ENCODE measurements at regions not wholly inside any gene's neighbourhood (a gene's known extent, or its start where the extent isn't known, plus 50 kb on each side); places are given as distances from the start of the nearest gene placed in this dataset.
"Not testable (repeated sequence)": the region's sequence is repeated elsewhere in the genome, so short reads cannot be mapped to it uniquely, and the experiment has no call there.

DNA sequence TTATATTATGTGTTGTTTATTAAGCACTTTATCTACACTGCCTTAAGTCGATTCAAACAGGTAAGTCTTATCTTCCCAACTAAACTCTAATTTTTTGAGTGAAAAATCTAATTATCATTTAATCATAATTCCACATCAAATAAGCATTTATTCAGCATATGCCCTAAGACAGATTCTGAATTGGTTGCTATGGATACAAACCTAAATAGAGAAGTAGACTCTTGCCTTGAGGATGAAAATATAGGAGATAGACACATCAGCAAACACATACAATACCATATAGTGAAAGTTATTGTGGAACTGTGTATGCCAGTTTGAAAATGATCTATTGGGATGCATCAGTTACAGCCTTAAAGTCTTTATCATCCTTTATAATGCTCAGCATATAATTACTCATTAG lies 1679.9 kb downstream of the SLITRK1 start:
- no peak for DNase-seq (ENCODE audit: low read depth)
- Histone ChIP-seq H3K4me1 (ENCODE audit: control insufficient read depth, insufficient read depth, low read length) (no peaks in the 10 kb centered on the region), H3K27me3 (replicated peaks; ENCODE audit: control insufficient read depth, insufficient read depth, low read length) (no peaks in the 10 kb centered on the region), H3K36me3 (ENCODE audit: control insufficient read depth, insufficient read depth, low read length, severe bottlenecking) (no peaks in the 10 kb centered on the region), H3K9ac (ENCODE audit: low read length) (no peak overlapping the region), H3K4me3 (ENCODE audit: low read length) (no peak overlapping the region), H3K9me3 (ENCODE audit: control insufficient read depth, low read length) (peaks cover 5% of the 10 kb centered on the region)

DNA sequence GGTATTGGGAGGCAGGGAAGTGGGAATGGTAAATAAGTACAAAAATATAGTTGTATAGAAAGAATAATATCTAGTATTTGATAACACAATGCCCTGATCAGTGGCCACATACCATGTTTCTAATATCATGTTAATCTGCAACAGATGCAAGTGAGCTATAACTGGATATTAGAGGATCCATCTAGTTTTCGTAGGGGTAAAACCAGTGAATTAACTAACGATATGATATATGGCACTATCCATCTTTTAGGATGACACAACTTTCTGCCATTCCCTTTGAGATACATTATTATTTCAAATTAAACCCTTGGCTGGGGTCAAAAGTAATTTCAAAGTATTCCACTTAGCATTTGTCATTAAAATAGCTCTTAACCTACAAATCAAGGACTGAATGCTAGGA lies 1686.2 kb downstream of the SLITRK1 start:
- Histone ChIP-seq H3K9me3 (ENCODE audit: control insufficient read depth, low read length) (no peaks in the 10 kb centered on the region), H3K36me3 (ENCODE audit: control insufficient read depth, insufficient read depth, low read length, severe bottlenecking) (no peaks in the 10 kb centered on the region), H3K4me3 (ENCODE audit: low read length) (no peak overlapping the region), H3K4me1 (ENCODE audit: control insufficient read depth, insufficient read depth, low read length) (no peaks in the 10 kb centered on the region), H3K9ac (ENCODE audit: low read length) (no peak overlapping the region), H3K27me3 (replicated peaks; ENCODE audit: control insufficient read depth, insufficient read depth, low read length) (no peaks in the 10 kb centered on the region)
- no peak for DNase-seq (ENCODE audit: low read depth)

DNA sequence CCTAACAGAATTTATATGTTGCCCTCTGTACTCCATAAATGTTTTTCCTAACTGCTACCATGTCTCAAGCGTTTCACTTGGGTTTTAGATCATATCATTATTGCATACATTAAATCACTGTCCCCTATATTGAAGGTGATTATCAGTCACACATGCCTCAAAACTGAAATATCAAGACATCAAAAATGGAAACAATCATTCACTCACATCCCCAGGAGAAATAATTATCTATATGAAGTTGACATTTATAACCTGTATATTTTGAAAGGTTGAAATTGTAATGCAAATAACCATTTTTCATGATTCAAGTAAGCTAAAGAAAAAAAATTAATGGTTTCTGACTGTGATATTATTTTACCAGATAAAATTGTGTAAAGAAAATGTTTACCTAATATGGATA lies 1695.0 kb downstream of the SLITRK1 start:
- Histone ChIP-seq H3K9me3 (ENCODE audit: control insufficient read depth, low read length) (no peaks in the 10 kb centered on the region), H3K27me3 (replicated peaks; ENCODE audit: control insufficient read depth, insufficient read depth, low read length) (no peaks in the 10 kb centered on the region), H3K36me3 (ENCODE audit: control insufficient read depth, insufficient read depth, low read length, severe bottlenecking) (no peaks in the 10 kb centered on the region), H3K9ac (ENCODE audit: low read length) (no peak overlapping the region), H3K4me3 (ENCODE audit: low read length) (no peak overlapping the region), H3K4me1 (ENCODE audit: control insufficient read depth, insufficient read depth, low read length) (no peaks in the 10 kb centered on the region)
- no peak for DNase-seq (ENCODE audit: low read depth)

DNA sequence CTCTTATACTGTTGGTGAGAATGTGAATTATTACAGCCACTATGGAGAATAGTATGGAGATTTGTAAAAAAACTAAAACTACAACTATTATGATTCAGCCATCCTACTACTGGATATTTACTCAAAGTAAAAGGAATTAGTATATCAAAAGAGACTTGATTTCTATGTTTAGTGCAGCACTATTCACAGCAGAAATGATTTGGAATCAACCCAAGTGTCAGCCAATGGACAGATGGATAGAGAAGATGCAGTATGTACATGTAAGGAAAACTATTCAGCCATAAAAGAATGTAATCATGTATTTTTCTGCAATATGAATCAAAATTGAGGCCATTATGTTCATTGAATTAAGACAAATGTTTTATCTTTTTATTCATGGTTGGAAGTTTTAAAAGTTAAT lies 1705.5 kb downstream of the SLITRK1 start:
- no peak for DNase-seq (ENCODE audit: low read depth)
- Histone ChIP-seq H3K4me3 (ENCODE audit: low read length) (no peak overlapping the region), H3K27me3 (replicated peaks; ENCODE audit: control insufficient read depth, insufficient read depth, low read length) (no peaks in the 10 kb centered on the region), H3K36me3 (ENCODE audit: control insufficient read depth, insufficient read depth, low read length, severe bottlenecking) (no peaks in the 10 kb centered on the region), H3K9ac (ENCODE audit: low read length) (no peak overlapping the region), H3K9me3 (ENCODE audit: control insufficient read depth, low read length) (no peaks in the 10 kb centered on the region), H3K4me1 (ENCODE audit: control insufficient read depth, insufficient read depth, low read length) (no peaks in the 10 kb centered on the region)

DNA sequence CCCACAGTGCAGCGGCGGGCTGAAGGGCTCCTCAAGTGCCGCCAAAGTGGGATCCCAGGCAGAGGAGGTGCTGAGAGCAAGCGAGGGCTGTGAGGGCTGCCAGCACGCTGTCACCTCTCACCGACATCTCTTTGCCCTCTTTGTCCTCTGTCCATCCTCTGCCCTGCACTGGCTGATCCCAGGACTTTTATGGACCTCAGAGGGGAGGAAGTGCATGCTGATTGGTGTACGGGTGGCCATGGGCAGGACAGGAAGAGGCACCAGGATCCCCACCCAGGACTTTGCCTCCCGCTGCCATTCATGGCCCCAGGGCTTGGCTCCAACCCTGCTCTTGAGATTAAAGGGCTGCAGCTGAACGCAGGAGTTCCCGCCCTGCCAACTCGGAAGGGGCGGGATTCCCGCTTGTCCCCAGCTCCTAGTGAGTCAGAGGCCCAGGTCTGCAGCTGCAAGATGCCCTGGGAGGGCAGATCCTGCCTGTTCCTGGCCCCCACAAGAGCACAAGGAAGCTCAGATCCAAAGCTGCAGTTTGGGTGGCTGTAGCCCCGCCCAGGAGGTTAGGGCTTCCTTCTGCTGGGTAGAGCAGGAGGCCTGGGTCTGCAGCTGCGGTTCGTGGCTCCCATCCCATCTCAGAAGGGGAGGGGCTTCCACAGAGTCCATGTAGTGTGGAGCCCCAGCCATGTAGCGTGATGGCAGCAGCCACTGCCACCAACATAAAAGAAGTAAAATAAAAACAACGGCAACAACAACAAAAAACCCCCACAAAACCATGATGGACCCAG lies 1716.7 kb downstream of the SLITRK1 start:
- H3K9me3 ChIP-seq (ENCODE audit: control insufficient read depth, low read length), result no peaks in the 10 kb centered on the region
- no peak overlapping the region for H3K4me3 ChIP-seq (ENCODE audit: low read length)

DNA sequence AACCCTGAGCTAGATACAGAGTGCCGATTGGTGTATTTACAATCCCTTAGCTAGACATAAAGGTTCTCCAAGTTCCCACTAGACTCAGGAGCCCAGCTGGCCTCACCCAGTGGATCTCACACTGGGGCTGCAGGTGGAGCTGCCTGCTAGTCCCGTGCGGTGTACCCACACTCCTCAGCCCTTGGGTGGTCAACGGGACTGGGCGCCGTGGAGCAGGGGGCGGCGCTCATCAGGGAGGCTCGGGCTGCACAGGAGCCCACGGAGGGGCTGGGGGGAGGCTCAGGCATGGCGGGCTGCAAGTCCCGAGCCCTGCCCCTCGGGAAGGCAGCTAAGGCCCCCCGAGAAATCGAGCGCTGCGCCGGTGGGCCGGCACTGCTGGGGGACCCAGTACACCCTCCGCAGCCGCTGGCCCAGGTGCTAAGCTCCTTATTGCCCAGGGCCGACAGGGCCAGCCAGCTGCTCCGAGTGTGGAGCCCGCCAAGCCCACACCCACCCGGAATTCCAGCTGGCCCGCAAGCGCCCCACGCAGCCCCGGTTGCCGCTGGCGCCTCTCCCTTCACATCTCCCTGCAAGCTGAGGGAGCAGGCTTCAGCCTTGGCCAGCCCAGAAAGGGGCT lies 1717.4 kb downstream of the SLITRK1 start:
- H3K9me3 ChIP-seq (ENCODE audit: control insufficient read depth, low read length); DNase-seq (ENCODE audit: low read depth); H3K36me3 ChIP-seq (ENCODE audit: control insufficient read depth, insufficient read depth, low read length, severe bottlenecking); H3K27me3 ChIP-seq (replicated peaks; ENCODE audit: control insufficient read depth, insufficient read depth, low read length); H3K9ac ChIP-seq (ENCODE audit: low read length); H3K4me1 ChIP-seq (ENCODE audit: control insufficient read depth, insufficient read depth, low read length); H3K4me3 ChIP-seq (ENCODE audit: low read length): not testable (repeated sequence)

More for the DNA sequence above, 1716.7 kb downstream of the SLITRK1 start:
- Histone ChIP-seq H3K36me3 (ENCODE audit: control insufficient read depth, insufficient read depth, low read length, severe bottlenecking) (no peaks in the 10 kb centered on the region), H3K9ac (ENCODE audit: low read length) (no peak overlapping the region), H3K27me3 (replicated peaks; ENCODE audit: control insufficient read depth, insufficient read depth, low read length) (no peaks in the 10 kb centered on the region), H3K4me1 (ENCODE audit: control insufficient read depth, insufficient read depth, low read length) (no peaks in the 10 kb centered on the region)
- no peak for DNase-seq (ENCODE audit: low read depth)

DNA sequence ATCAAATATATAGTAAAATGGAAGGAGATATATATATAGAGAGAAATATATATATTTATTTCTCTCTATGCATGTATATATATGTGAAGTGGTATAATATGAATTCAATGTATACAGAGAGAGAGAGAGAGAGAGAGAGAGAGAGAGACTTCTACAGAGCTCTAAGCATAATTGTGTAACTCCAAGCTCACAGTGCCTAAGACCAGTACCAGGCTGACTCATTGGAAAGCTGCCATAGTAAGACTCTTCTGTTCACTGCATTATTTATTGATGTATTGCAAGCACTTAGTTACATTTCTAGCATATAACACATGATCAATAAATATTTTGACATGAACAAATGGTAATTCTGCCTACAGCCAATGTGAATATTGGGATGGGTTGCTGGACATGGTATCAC lies 1734.7 kb downstream of the SLITRK1 start:
- Histone ChIP-seq H3K9ac (ENCODE audit: low read length) (no peak overlapping the region), H3K9me3 (ENCODE audit: control insufficient read depth, low read length) (no peaks in the 10 kb centered on the region), H3K4me3 (ENCODE audit: low read length) (no peak overlapping the region), H3K27me3 (replicated peaks; ENCODE audit: control insufficient read depth, insufficient read depth, low read length) (no peaks in the 10 kb centered on the region), H3K4me1 (ENCODE audit: control insufficient read depth, insufficient read depth, low read length) (no peaks in the 10 kb centered on the region), H3K36me3 (ENCODE audit: control insufficient read depth, insufficient read depth, low read length, severe bottlenecking) (no peaks in the 10 kb centered on the region)
- DNase-seq (ENCODE audit: low read depth), result peak; percentile 4

DNA sequence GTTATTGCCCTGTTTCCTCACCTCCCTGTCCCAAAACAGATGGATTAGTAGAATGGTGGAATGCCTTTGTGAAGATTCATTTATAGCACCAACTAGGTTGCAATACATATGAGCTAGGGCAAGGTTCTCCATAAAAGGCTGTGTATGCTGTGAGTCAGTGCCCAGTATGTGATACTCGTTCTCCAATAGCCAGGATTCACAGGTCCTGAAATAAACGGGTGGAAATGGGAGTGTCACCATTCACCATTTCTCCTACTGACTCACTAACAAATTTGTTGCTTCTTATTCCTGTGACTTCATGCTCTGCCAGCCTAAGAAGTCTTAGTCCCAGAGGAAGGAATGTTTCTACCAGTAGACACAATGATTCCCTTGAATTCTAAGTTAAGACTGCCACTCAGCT lies 1745.4 kb downstream of the SLITRK1 start:
- no peak for DNase-seq (ENCODE audit: low read depth)
- no peaks in the 10 kb centered on the region for H3K27me3 ChIP-seq (replicated peaks; ENCODE audit: control insufficient read depth, insufficient read depth, low read length)
- H3K9me3 ChIP-seq (ENCODE audit: control insufficient read depth, low read length), result no peaks in the 10 kb centered on the region
- no peak overlapping the region for H3K9ac ChIP-seq (ENCODE audit: low read length)
- H3K4me1 ChIP-seq (ENCODE audit: control insufficient read depth, insufficient read depth, low read length), result no peaks in the 10 kb centered on the region
- no peaks in the 10 kb centered on the region for H3K36me3 ChIP-seq (ENCODE audit: control insufficient read depth, insufficient read depth, low read length, severe bottlenecking)
- H3K4me3 ChIP-seq (ENCODE audit: low read length), result no peak overlapping the region

DNA sequence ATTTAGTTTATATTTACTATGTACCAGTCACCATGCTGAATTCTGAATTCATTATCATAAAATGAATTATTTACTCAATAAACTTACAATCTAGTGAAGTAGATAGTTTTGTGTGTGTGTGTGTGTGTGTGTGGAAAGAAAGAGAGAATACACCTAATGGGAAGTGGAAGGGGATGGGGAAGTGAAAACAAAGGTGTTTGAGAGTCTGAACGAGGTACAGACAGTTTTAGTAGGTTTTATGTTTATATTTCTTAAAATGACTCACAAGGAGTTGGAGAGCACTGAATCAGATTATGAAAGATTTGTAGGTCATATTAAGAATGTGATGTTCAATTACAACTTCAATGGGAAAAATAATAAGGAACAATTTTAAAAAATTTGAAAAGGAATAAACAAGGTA lies 1753.0 kb downstream of the SLITRK1 start:
- Histone ChIP-seq H3K36me3 (ENCODE audit: control insufficient read depth, insufficient read depth, low read length, severe bottlenecking) (no peaks in the 10 kb centered on the region), H3K9me3 (ENCODE audit: control insufficient read depth, low read length) (no peaks in the 10 kb centered on the region), H3K9ac (ENCODE audit: low read length) (no peak overlapping the region)

DNA sequence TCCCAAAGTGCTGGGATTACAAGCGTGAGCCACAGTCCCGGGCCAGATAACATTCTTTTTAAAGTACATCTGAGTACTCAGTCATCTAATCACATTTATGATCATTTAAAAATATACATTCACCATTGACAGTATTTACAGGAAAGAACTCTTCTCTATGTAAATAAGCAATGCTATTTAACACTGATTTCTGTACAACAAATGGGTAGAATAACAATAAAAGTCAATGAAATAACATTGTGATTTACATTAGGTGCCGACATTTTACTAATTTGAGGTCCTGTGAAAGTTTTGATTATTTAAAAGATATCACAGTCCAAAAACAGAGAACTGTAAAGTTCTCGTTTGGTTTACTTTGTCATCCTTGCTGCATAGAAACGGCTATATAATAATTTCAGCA lies 1763.7 kb downstream of the SLITRK1 start:
- no peak for DNase-seq (ENCODE audit: low read depth)
- H3K9ac ChIP-seq (ENCODE audit: low read length), result no peak overlapping the region
- H3K27me3 ChIP-seq (replicated peaks; ENCODE audit: control insufficient read depth, insufficient read depth, low read length), result no peaks in the 10 kb centered on the region
- H3K4me3 ChIP-seq (ENCODE audit: low read length), result no peak overlapping the region
- H3K36me3 ChIP-seq (ENCODE audit: control insufficient read depth, insufficient read depth, low read length, severe bottlenecking), result no peaks in the 10 kb centered on the region
- no peaks in the 10 kb centered on the region for H3K4me1 ChIP-seq (ENCODE audit: control insufficient read depth, insufficient read depth, low read length)
- no peaks in the 10 kb centered on the region for H3K9me3 ChIP-seq (ENCODE audit: control insufficient read depth, low read length)

More for the DNA sequence above, 1753.0 kb downstream of the SLITRK1 start:
- DNase-seq (ENCODE audit: low read depth), result no peak
- H3K4me1 ChIP-seq (ENCODE audit: control insufficient read depth, insufficient read depth, low read length), result no peaks in the 10 kb centered on the region
- no peaks in the 10 kb centered on the region for H3K27me3 ChIP-seq (replicated peaks; ENCODE audit: control insufficient read depth, insufficient read depth, low read length)
- no peak overlapping the region for H3K4me3 ChIP-seq (ENCODE audit: low read length)

DNA sequence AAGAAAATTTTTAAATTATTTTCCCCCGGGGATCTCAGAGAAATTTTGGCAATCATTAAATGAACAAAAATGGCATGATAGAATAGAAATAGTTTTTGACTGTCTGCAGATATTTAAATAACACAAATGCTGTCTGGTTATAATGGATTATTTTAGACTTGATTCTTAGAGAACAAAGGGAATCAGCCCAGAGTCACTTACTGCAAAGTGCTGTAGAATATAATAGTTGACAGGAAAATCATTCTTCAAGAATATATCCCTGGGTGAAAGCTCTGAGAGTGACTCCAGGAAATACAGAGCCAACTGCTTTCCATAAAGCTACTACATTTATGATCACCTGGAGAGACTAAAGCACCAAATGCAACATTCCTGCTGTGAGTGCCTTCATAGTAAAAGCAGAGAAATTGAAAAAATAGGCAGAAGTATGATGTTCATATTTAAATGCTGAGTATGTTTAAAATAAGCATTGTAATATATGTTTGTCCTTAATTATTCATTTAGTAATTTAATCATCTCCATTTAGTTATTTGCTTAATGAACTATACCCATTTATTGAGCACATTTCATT lies 1765.8 kb downstream of the SLITRK1 start:
- no peaks in the 10 kb centered on the region for H3K9me3 ChIP-seq (ENCODE audit: control insufficient read depth, low read length)
- H3K9ac ChIP-seq (ENCODE audit: low read length), result no peak overlapping the region
- no peaks in the 10 kb centered on the region for H3K36me3 ChIP-seq (ENCODE audit: control insufficient read depth, insufficient read depth, low read length, severe bottlenecking)
- no peaks in the 10 kb centered on the region for H3K27me3 ChIP-seq (replicated peaks; ENCODE audit: control insufficient read depth, insufficient read depth, low read length)
- DNase-seq (ENCODE audit: low read depth), result no peak
- H3K4me1 ChIP-seq (ENCODE audit: control insufficient read depth, insufficient read depth, low read length), result no peaks in the 10 kb centered on the region
- no peak overlapping the region for H3K4me3 ChIP-seq (ENCODE audit: low read length)
